DMS53 (cell line): ENCODE measurements at regions not wholly inside any gene's neighbourhood (a gene's known extent, or its start where the extent isn't known, plus 50 kb on each side); places are given as distances from the start of the nearest gene placed in this dataset.
A peak's percentile ranks its signal among the peaks of the same experiment; 100 is the strongest.
"Not testable (repeated sequence)": the region's sequence is repeated elsewhere in the genome, so short reads cannot be mapped to it uniquely, and the experiment has no call there.

Source experiments
- DNase-seq: peaks from one replicate; lab custom pipeline; 2025; lab: John Stamatoyannopoulos, UW

DNA sequence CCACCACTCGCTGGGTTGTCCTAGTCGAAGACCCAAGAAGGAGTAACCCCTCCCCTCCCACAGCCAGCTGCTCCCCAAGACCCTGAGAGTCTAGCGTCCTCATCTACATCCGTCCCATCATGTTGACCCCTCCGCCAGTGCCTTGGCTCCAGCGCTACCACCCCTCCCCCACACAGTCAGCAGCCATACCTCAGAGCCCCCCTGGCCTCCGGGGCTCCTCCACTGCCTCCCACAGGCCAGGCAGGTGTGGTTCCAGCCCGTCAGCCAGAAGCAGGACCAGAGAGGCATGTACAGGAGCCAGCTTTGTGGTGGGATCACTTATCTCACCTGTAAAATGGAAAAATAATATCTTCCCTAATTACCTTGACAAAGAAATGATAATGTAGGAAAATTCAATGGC lies 51.5 kb upstream of the PHF21B start:
- DNase-seq = no peak

GRCh38 chr22:45064313-45065278 lies 54.8 kb upstream of the PHF21B start:
- DNase-seq = no peak

GRCh38 chr22:45065726-45066125 lies 55.9 kb upstream of the PHF21B start:
- DNase-seq = no peak

- DNase-seq = no peak
Measured at GRCh38 chr22:45067731-45068130, 57.9 kb upstream of the PHF21B start.

GRCh38 chr22:45069925-45070324 lies 60.1 kb upstream of the PHF21B start:
- DNase-seq = no peak

- DNase-seq = peak; percentile 17
Measured at GRCh38 chr22:45071618-45072017, 61.8 kb upstream of the PHF21B start.

DNA sequence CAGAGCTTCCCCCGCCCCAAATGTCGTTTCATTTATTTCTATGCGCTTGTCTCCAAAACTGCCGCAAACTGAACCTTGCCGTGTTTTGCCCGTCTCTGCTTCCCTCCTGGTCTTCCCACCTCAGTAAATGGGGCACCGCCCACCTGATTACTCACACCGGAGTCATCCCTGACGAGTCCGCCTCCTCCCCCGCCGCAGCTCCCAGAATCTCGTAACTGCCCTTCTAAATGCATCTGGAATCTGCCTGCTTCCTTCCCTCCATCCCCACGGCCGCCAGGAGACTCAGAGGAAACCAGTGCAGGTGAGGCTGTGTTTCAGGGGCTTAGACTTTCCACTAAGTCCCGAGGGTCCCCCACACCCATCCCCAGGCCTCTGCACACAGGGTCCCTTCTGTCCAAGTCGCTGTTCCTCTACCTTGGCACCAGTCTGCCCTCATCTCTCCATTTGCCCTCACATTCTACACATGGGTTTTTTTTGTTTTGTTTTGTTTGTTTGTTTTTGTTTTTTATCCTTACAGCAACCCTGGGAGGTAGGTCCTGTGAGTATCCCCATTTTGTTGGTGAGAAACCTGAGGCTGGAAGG lies 62.6 kb upstream of the PHF21B start:
- peak; percentile 66 for DNase-seq

DNA sequence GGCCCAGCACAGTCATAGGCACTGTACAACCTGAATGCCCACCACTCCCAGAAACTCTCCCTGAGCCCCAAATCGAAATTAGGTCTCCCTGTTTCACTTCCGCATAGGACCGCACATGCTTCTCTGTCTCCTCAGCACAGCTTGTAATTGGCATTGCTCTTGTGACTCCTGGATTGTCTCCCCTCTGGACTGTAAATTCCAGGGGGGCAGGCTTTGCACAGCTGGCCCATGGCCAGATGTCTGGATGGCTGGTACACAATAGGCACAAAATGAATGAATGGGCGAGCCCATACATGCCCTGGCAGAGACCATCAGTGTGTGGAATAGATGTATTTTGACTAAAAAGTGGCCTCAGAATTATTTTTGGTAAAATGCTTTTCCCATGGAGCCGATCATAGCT lies 63.3 kb upstream of the PHF21B start:
- DNase-seq = no peak

- DNase-seq = no peak
Measured at GRCh38 chr22:45077286-45077685, 67.5 kb upstream of the PHF21B start.

GRCh38 chr22:45077826-45078334 lies 68.1 kb upstream of the PHF21B start:
- no peak for DNase-seq

DNA sequence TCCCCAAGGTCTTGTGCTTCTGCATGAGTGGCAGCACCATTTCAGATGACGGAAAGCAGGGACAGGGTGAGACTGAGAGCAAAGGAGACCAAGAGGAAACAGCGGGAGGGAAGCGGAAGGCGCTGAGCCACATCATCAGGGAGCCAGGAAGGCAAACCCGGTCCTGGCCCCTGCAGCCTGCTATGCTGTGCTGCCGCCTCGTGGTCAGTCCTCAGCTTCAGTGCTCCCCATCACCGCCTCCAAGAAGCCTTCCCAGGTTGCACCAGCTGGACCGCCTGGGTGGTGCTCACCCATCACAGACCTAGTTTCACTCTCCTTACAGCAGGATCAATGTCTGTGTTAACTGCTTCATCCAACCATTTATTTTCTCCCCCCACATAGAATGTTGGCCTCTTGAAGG lies 73.0 kb upstream of the PHF21B start:
- DNase-seq = peak; percentile 27

DNA sequence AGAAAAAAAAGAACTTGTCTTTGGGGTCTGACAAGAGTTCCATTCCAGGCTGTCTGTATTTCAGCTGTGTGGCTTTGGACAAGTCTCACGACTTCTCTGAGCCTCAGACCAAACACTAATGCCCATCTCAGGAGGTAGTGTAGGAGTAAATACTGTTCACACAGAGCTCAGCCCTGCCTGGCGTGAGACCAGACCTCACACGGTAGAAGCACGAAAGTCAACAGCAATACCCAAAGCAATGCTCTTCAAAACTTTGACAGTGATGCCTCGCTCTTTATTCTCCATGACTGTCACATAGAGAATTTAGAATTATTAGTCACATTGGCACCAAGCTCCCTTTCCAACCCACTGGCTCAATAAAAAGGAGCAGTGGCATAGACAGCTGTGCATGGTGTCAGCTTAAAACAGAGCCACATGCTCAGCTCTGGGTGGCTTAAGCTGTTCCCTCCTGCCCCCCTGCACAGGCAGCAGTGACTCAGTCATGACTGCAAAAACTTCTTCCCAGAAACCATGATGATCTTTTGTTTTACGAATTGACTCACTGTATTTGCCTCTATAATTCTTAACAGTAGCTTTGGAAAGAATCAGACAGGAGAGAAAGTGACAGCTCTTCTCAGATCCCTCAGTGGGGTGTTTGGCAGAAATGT lies 74.0 kb upstream of the PHF21B start:
- DNase-seq = no peak

GRCh38 chr22:45084400-45084920 lies 74.7 kb upstream of the PHF21B start:
- no peak for DNase-seq

DNA sequence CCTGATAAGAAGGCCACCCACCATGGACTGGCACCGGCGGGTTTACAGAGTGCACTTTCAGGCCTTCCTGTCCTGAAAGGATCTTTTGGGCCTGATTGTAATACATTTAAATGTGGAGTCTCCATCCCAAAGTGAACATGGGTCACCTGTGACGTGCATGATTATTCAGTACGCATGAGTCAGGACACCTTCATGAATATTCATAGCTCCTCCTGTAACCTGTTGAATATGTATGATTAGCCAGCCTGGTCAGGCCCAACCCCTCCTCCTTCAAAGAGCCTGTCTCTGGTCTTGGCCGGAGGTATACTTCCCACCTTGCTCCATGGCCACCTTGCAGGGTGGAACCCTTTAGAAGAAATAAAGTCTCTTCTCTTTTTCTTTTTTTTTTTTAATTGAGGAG lies 75.9 kb upstream of the NUP50 start:
- no peak for DNase-seq

DNA sequence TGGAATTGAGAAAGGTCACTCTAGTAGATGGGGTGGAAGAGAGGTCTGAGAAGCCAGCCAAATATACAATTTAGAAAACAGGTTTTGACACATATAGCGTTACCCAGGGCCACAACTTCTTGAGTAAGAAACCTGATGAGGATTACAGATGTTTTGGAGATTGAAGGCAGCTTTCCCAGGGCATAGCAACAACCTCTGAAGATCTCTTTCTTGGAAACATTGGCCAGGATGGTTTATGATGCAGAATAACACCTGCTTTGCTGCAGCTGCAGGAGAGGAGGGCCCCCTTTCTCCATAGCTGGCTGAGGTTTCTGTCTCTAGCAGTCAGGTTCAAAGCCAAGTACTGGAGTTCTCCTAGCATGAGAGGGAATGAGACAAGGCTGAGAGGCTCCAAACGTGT lies 75.1 kb upstream of the NUP50 start:
- DNase-seq = no peak

DNA sequence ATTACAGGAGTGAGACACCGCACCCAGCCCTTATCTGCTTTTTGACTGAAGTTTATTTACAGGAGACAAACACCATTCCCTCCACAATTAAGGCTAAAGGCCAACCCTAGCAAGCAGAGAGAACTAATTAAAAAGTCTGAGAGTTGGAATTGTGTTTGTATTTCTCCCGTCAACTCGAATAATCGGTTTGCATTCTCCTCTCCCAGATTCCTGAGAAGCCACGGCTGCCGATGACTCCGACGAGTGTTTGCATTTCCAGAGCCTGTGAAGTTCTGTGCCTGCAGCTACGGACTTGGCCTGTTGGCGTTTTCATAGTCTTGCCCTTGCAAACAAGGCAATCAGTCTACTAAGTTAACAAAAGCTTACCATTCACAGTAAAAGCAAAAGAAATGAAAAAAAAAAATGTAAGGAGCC lies 73.2 kb upstream of the NUP50 start:
- peak; percentile 27 for DNase-seq

DNA sequence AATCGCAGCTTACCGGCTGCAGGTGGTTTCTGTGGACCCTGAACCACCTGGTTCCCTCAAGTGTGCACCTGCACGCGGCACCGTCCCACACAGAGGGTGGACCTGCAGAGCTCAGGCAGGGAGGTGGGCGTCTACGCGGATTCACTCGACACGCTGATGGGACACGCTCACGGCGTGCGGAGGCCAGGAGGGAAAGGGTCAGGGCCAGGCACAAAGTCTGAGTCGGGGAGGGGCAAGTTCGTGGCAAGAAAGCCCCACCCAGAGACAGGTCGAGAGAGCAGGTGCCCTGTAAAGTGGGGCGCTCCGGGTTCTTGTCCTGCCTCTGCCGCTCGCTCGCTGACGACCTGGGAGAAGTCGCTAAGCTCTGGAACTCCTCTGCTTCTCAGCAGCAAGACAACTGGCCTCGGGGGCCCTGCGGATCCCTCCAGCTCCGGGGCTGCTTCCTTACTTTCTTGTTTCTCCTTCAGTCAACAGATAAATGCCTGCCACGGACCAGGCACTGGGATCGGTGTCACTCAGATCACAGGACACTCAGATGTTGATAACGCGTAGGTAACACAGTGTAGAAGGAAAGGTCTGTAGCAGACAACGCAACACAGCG lies 72.4 kb upstream of the NUP50 start:
- DNase-seq = no peak

DNA sequence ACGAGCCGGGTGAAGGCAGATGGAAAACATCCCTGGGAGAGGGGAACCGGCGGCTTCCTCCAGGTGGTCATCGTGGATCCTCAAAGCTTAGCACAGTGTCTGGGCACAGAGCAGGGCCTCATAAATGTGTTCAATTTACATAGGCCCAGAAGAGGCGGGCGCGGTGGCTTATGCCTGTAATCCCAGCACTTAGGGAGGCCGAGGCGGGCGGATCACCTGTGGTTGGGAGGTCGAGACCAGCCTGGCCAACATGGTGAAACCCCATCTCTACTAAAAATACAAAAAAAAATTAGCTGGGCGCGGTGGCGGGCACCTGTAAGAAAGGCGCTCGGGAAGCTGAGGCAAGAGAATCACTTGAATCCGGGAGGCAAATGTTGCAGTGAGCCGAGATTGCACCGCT lies 71.8 kb upstream of the NUP50 start:
- DNase-seq = not testable (repeated sequence)

DNA sequence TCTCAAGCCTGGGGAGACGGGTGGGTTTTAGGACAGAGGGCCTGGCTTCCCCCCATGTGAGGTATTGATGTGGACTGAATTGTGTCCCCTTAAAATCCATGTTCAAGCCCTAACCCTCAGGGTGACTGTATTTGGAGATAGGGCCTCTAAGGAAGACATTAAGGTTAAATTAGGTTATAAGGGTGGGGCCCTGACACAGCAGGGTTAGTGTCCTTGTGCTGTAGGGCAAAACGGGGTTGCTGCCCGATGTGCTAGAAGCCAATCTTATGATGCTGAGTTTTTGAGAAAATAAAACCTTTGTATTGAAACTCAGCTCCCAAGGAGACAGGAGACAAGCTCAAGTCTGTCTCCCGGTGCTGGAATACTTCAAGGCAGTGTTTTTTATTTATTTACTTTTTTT lies 71.1 kb upstream of the NUP50 start:
- DNase-seq = no peak

DNA sequence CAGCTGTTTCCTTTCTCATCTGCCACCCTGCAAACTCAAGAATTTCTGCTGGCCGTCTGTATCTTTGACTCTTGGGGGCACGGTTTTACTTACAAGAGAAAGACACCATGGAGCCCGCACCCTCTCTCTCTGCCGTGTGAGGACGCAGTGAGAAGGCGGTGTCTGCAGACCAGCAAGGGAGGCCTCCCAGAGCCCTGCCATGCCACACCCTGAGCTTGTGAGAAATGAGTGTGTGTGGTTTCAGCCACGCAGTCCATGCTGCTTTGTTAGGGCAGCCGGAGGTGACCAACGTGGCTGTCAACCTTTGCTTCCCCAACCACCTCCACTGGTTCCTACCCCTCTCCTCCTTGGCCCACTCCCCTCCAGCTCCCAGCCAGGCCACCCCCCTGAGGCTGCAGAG lies 70.1 kb upstream of the NUP50 start:
- DNase-seq = no peak

- DNase-seq = no peak
Measured at GRCh38 chr22:45094081-45094720, 69.5 kb upstream of the NUP50 start.

DNA sequence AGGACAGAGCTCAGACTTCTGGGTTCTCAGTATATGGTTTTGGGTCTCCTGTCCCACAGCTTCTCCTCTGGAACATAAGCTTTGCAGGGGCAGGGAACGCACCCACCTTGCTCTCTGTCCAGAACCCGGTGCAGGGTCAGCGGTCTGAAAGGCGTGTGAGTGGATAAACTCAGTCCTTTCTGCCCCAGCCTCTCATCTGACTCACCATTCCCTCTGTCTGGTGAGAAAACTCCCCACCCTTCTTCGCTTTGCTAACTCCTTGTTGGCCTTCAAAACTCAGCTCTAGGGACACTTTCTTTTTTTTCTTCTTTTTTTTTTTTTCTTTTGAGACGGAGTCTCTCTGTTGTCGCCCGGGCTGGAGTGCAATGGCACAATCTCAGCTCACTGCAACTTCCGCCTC lies 68.9 kb upstream of the NUP50 start:
- DNase-seq = no peak
